Transverse colon (tissue), 4 donors: ENCODE measurements at regions not wholly inside any gene's neighbourhood (a gene's known extent, or its start where the extent isn't known, plus 50 kb on each side); places are given as distances from the start of the nearest gene placed in this dataset.

Experiments used
- DNase-seq: peaks from one replicate; pipeline ENCODE4 v3.0.0-alpha.2; 2019
- H3K27ac ChIP-seq, 4 donors: fragments of 200-600 bp; sonication (generic); 2 replicates each; pipeline ENCODE4 v1.5.1; 2016 to 2018; ENCODE audit warnings: inconsistent platforms in 4 of 4
- H3K27me3 ChIP-seq: fragments of 200-600 bp; sonication (generic); 2 replicates; pipeline ENCODE4 v1.5.1; 2017; ENCODE audit warnings: inconsistent platforms
- H3K36me3 ChIP-seq, 4 donors: fragments of 200-600 bp; sonication (generic); 2 replicates each; pipeline ENCODE4 v1.5.1; 2017 to 2019; ENCODE audit warnings: inconsistent platforms in 4 of 4
- H3K4me1 ChIP-seq, 4 donors: fragments of 200-600 bp; sonication (generic); 2 replicates each; pipeline ENCODE4 v1.5.1; 2017 to 2020; ENCODE audit warnings: inconsistent platforms in 4 of 4
- H3K4me3 ChIP-seq, 4 donors: fragments of 200-600 bp; sonication (generic); 1 replicate in 1 of 4; 2 replicates in 3 of 4; pipeline versions ENCODE4 v1.5.1 to v1.6.1; 2017 to 2019; ENCODE audit warnings: inconsistent platforms in 4 of 4
- H3K9me3 ChIP-seq, 2 donors: fragments of 200-600 bp; sonication (generic); 2 replicates each; pipeline ENCODE4 v1.5.1; 2017 to 2019; ENCODE audit warnings: inconsistent platforms in 2 of 2
- EP300 ChIP-seq: sonication (generic); formaldehyde crosslinking; IDR thresholded peaks from one replicate; pipeline ENCODE4 v1.6.1; 2017; ENCODE audit warnings: antibody characterized with exemption, low read depth
- POLR2A ChIP-seq: fragments of 450-650 bp; IDR thresholded peaks from one replicate; pipeline ENCODE4 v1.6.1; 2016; ENCODE audit warnings: antibody characterized with exemption, mild to moderate bottlenecking, moderate library complexity
- POLR2AphosphoS5 ChIP-seq, 3 donors: sonication (generic); formaldehyde crosslinking; IDR thresholded peaks; one replicate each; pipeline ENCODE4 v1.6.1; 2016; ENCODE audit warnings: antibody characterized with exemption in 3 of 3
- WGBS, 2 donors: methylation state at CpG; one replicate each; pipeline ENCODE4 v1.1.5; 2018; ENCODE audit warnings: low coverage in 1 of 2; 5-methylcytosine and 5-hydroxymethylcytosine counted together
- in situ Hi-C, 4 donors: fragments of 200-750 bp; cut with MboI; loops; one replicate each; pipeline versions ENCODE4 v1.15.0 to v1.15.1; 2017; ENCODE audit warnings: low sequenced_read_pairs in 3 of 4, low pct_ligation_motif_present in 1 of 4, low pct_unique_long_range_greater_than_20kb in 1 of 4
- intact Hi-C: fragments of 100-400 bp; cut with DNase I; formaldehyde crosslinking; loops from one replicate; pipeline ENCODE4 v1.15.1; 2023; ENCODE audit warnings: low total_unique reads
- TF ChIP-seq, protein P1 (sequence below), 5 experiments: fragments of 200-600 bp in 3 of 5; fragments of 450-650 bp in 2 of 5; sonication (generic) in 3 of 5; IDR thresholded peaks; 1 replicate in 2 of 5; 2 replicates in 3 of 5; pipeline ENCODE4 v1.5.1; 2016 to 2017; ENCODE audit warnings: antibody characterized with exemption in 5 of 5, inconsistent platforms in 3 of 5, mild to moderate bottlenecking in 2 of 5, moderate library complexity in 1 of 5

DNA sequence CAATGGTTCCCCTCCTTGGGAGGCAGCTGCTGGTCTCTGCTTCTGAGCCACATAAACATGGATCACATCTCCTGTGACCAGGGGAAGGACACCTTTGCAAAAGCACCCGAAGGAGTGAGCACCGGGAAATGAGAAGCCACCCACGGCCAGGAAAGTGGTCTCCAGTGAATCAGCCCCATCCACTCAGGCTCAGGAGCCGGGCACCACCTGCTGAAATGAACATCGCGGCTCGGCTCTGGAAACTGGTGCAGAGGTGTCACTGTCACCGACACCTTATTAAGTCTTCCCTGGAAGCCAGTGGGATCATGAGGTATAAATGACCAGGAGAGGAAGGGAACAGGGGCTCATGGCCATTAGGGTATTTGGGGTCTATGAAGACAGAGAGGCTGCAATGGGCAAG, 207.2 kb upstream of the C1orf174 start:
- H3K27me3 ChIP-seq = no peaks in the 10 kb centered on the region
- DNase-seq = no peak
- H3K4me3 ChIP-seq = no peak overlapping the region
- WGBS, 2 donors = 89% methylated on average over 8 of the region's 8 CpGs; no CpG with 5 or more reads in 1 of the 2 donors
- H3K4me1 ChIP-seq = no peaks in the 10 kb centered on the region
- H3K9me3 ChIP-seq = no peaks in the 10 kb centered on the region
- H3K27ac ChIP-seq = no peak overlapping the region
- in situ Hi-C loops = no loop called here
- no peaks in the 10 kb centered on the region for H3K36me3 ChIP-seq
- intact Hi-C loops = no loop called here
- no peak for TF ChIP-seq POLR2AphosphoS5 (IDR thresholded peaks at IDR 0.05)
- TF ChIP-seq EP300 = no peak
- TF ChIP-seq, protein P1, sequence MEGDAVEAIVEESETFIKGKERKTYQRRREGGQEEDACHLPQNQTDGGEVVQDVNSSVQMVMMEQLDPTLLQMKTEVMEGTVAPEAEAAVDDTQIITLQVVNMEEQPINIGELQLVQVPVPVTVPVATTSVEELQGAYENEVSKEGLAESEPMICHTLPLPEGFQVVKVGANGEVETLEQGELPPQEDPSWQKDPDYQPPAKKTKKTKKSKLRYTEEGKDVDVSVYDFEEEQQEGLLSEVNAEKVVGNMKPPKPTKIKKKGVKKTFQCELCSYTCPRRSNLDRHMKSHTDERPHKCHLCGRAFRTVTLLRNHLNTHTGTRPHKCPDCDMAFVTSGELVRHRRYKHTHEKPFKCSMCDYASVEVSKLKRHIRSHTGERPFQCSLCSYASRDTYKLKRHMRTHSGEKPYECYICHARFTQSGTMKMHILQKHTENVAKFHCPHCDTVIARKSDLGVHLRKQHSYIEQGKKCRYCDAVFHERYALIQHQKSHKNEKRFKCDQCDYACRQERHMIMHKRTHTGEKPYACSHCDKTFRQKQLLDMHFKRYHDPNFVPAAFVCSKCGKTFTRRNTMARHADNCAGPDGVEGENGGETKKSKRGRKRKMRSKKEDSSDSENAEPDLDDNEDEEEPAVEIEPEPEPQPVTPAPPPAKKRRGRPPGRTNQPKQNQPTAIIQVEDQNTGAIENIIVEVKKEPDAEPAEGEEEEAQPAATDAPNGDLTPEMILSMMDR (IDR thresholded peaks at IDR 0.05) = no peak
- TF ChIP-seq POLR2A = no peak

DNA sequence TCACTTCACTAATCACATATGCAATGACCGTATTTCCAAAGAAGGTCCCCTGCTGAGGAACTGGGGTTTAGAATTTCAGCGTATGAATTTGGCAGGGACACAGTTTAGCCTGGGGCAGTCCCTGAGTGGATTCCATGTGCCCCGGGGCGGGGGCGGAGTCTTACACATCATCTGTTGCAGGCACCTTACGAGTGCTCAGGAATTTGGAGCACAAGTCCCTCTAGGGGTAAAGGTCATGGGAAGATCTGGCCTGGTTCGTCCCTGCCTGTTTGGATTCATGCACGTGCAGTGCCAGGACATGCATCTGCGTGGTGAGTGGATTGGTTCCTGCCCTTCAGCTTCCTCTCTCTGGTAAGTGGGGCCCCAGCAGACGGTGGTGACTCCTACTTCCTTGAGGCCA, 208.3 kb upstream of the C1orf174 start:
- no peaks in the 10 kb centered on the region for H3K9me3 ChIP-seq
- H3K27me3 ChIP-seq = no peaks in the 10 kb centered on the region
- intact Hi-C loops = no loop called here
- H3K27ac ChIP-seq = no peak overlapping the region
- H3K4me1 ChIP-seq = no peaks in the 10 kb centered on the region
- in situ Hi-C loops = no loop called here
- H3K4me3 ChIP-seq = no peak overlapping the region
- WGBS, 2 donors = 61% methylated on average over 10 of the region's 10 CpGs; no CpG with 5 or more reads in 1 of the 2 donors
- TF ChIP-seq, protein P1 (IDR thresholded peaks at IDR 0.05) = no peak
- TF ChIP-seq POLR2AphosphoS5 (IDR thresholded peaks at IDR 0.05) (no peak), POLR2A (no peak), EP300 (no peak)
- no peaks in the 10 kb centered on the region for H3K36me3 ChIP-seq
- DNase-seq = no peak

DNA sequence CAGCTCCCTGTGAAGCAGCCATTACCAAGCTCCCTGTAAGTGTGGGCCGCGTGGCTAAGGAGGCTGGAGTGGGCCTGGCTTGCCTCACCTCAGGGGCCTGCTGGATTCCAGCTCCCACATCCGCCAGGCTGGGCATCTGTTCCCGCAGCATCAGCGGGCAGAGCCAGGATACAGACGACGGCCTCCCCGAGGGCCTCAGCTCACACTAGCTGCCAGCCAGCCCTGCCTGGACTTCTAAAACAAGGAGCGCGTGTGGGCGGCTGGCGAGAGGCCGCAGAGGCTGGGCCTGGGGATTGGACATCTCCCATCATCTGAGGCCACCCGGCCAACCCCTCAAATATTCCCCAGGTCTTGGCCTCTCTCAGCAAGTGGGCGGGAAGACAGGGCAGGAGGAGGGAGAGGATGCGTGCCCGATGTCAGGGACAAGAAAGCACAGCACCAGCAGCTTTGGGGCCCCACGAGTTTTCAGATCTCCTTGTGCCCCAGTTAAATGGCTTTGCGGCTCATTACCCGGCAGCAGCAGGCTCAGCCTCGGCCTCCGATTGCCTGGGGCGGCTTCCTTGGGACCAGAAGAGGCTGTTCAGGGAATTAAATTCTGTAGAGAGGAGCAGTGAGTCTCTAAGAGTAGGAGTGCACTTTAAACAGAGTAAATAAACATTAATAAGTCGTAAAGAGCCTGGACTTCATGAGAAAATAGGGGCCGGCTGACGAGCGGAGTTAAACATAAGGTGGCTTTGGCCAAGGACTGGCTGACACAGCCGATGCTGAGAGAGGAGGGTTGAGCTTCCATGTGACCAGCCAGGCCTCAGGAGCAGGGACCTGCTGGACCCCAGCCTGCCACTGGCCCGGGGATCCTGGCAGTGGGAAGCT, 208.9 kb upstream of the C1orf174 start:
- Histone ChIP-seq H3K9me3 (no peaks in the 10 kb centered on the region), H3K4me1 (no peaks in the 10 kb centered on the region), H3K27me3 (no peaks in the 10 kb centered on the region), H3K27ac (no peak overlapping the region), H3K36me3 (no peaks in the 10 kb centered on the region), H3K4me3 (no peak overlapping the region)
- in situ Hi-C loops = no loop called here
- no peak for DNase-seq
- TF ChIP-seq POLR2A (no peak), EP300 (no peak), POLR2AphosphoS5 (IDR thresholded peaks at IDR 0.05) (no peak)
- TF ChIP-seq, protein P1 (IDR thresholded peaks at IDR 0.05) = no peak
- 67 to 87% methylated on average over 3 to 29 of the region's 29 CpGs for WGBS, 2 donors
- intact Hi-C loops = no loop called here

DNA sequence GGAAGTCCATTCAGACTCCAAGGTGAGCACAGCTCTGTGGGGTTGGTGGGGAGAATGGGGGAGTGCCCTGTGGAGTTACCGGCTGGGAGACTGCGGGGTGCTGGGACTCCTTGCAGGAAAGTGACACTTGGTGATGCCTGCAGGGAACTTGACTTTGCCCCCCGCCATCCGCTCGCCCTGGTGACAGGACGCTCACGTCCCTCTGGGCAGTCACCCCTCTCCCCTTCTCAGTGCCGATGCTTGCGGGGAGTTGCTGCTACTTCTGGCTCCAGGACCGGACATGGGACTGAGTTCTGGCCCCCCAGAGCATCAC, 209.5 kb upstream of the C1orf174 start:
- Histone ChIP-seq H3K9me3 (no peaks in the 10 kb centered on the region), H3K4me3 (no peak overlapping the region), H3K36me3 (no peaks in the 10 kb centered on the region), H3K4me1 (no peaks in the 10 kb centered on the region), H3K27ac (no peak overlapping the region), H3K27me3 (no peaks in the 10 kb centered on the region)
- intact Hi-C loops (no loop called here), in situ Hi-C loops (no loop called here)
- WGBS, 2 donors = 91% methylated on average over 7 of the region's 10 CpGs; no CpG with 5 or more reads in 1 of the 2 donors
- TF ChIP-seq, protein P1 (IDR thresholded peaks at IDR 0.05) = no peak
- no peak for TF ChIP-seq EP300
- no peak for TF ChIP-seq POLR2AphosphoS5 (IDR thresholded peaks at IDR 0.05)
- TF ChIP-seq POLR2A = no peak
- DNase-seq = no peak
